ENCODE measurements at regions not wholly inside any gene's neighbourhood (a gene's known extent, or its start where the extent isn't known, plus 50 kb on each side); places are given as distances from the start of the nearest gene placed in this dataset.

- TF ChIP-seq POLR2AphosphoS5 (IDR thresholded peaks at IDR 0.05), result no peak
- no peak for TF ChIP-seq POLR2A (IDR thresholded peaks at IDR 0.05)
These were observed 137.3 kb upstream of the RANBP3L start for GRCh38 chr5:36438765-36439561.
